GM23338 (cell line): ENCODE measurements at regions not wholly inside any gene's neighbourhood (a gene's known extent, or its start where the extent isn't known, plus 50 kb on each side); places are given as distances from the start of the nearest gene placed in this dataset.

Experiments
- ATAC-seq: fragments of 200-7000 bp; cut with Tn5 transposase; 3 replicates; pipeline ENCODE4 v1.9.1; 2020
- DNase-seq: peaks from one replicate; pipeline ENCODE4 v3.0.0-alpha.2; 2015; ENCODE audit warnings: low spot score
- H2AFZ ChIP-seq: fragments of 200-600 bp; sonication (generic); 2 replicates; pipeline ENCODE4 v1.8.0; 2016; ENCODE audit warnings: antibody characterized with exemption, mild to moderate bottlenecking, moderate library complexity
- H3F3A ChIP-seq: fragments of 200-600 bp; sonication (generic); replicated peaks from 2 replicates; pipeline ENCODE4 v1.8.0; 2017; ENCODE audit warnings: antibody characterized with exemption, mixed run types, low read depth
- H3K27ac ChIP-seq: fragments of 200-600 bp; sonication (generic); 2 replicates; pipeline ENCODE4 v1.6.1; 2016; ENCODE audit warnings: low read depth
- H3K27me3 ChIP-seq: fragments of 200-600 bp; sonication (generic); 2 replicates; pipeline ENCODE4 v1.8.0; 2016; ENCODE audit warnings: mild to moderate bottlenecking, mixed run types, moderate library complexity; ENCODE audit not compliant: insufficient read depth
- H3K36me3 ChIP-seq: fragments of 200-600 bp; sonication (generic); 2 replicates; pipeline ENCODE4 v1.8.0; 2016; ENCODE audit warnings: mild to moderate bottlenecking; ENCODE audit not compliant: insufficient read depth
- H3K4me1 ChIP-seq: fragments of 200-600 bp; sonication (generic); 2 replicates; pipeline ENCODE4 v1.8.0; 2016; ENCODE audit warnings: mild to moderate bottlenecking, moderate library complexity; ENCODE audit not compliant: insufficient read depth
- H3K4me2 ChIP-seq: fragments of 200-600 bp; sonication (generic); 2 replicates; pipeline ENCODE4 v1.7.1; 2017; ENCODE audit warnings: mixed run types
- H3K4me3 ChIP-seq: fragments of 200-600 bp; sonication (generic); 2 replicates; pipeline ENCODE4 v1.6.1; 2016; ENCODE audit warnings: mixed run types
- H3K79me2 ChIP-seq: fragments of 200-600 bp; sonication (generic); replicated peaks from 2 replicates; pipeline ENCODE4 v1.8.0; 2017; ENCODE audit warnings: mild to moderate bottlenecking; ENCODE audit not compliant: insufficient read depth
- H3K9me2 ChIP-seq: fragments of 200-600 bp; sonication (generic); 2 replicates; pipeline ENCODE4 v1.8.0; 2017; ENCODE audit not compliant: insufficient read depth
- H4K20me1 ChIP-seq: fragments of 200-600 bp; sonication (generic); replicated peaks from 2 replicates; pipeline ENCODE4 v1.8.0; 2017; ENCODE audit warnings: mild to moderate bottlenecking; ENCODE audit not compliant: insufficient read depth
- H3K27ac Mint-ChIP-seq: 2 replicates; pipeline ENCODE4 v1.8.0; 2020; ENCODE audit warnings: inconsistent platforms, mild to moderate bottlenecking, moderate library complexity, mixed read lengths
- H3K27me3 Mint-ChIP-seq: 3 replicates; pipeline ENCODE4 v1.8.0; 2022; ENCODE audit warnings: low read depth, mild to moderate bottlenecking, moderate library complexity, mixed read lengths, inconsistent platforms; ENCODE audit not compliant: insufficient read depth, poor library complexity
- H3K36me3 Mint-ChIP-seq: 3 replicates; pipeline ENCODE4 v1.8.0; 2021; ENCODE audit warnings: low read depth, mild to moderate bottlenecking, inconsistent platforms, moderate library complexity, mixed read lengths
- H3K4me1 Mint-ChIP-seq: 3 replicates; pipeline ENCODE4 v1.8.0; 2020; ENCODE audit warnings: mild to moderate bottlenecking, inconsistent platforms, mixed read lengths
- H3K4me3 Mint-ChIP-seq: 3 replicates; pipeline ENCODE4 v1.8.0; 2021; ENCODE audit warnings: moderate library complexity, mild to moderate bottlenecking, inconsistent platforms, mixed read lengths
- H3K9me3 Mint-ChIP-seq: 3 replicates; pipeline ENCODE4 v1.8.0; 2020; ENCODE audit warnings: moderate library complexity, mild to moderate bottlenecking, inconsistent platforms, mixed read lengths
- CREB1 ChIP-seq: fragments of 250-450 bp; sonication (Bioruptor Pico); IDR thresholded peaks from 2 replicates; pipeline ENCODE4 v1.5.0; 2020; ENCODE audit warnings: low read depth, mild to moderate bottlenecking, moderate library complexity
- EZH2 ChIP-seq: fragments of 200-600 bp; sonication (generic); IDR thresholded peaks from one replicate; pipeline ENCODE4 v1.8.0; 2017; ENCODE audit warnings: antibody characterized with exemption, mild to moderate bottlenecking, low read depth; ENCODE audit not compliant: unreplicated experiment
- EZH2phosphoT487 ChIP-seq: fragments of 200-600 bp; sonication (generic); IDR thresholded peaks from one replicate; pipeline ENCODE4 v1.8.1; 2018; ENCODE audit warnings: antibody characterized with exemption; ENCODE audit not compliant: unreplicated experiment
- JUNB ChIP-seq: IDR thresholded peaks from one replicate; pipeline ENCODE4 v1.6.1; 2016; ENCODE audit warnings: antibody characterized with exemption; ENCODE audit not compliant: unreplicated experiment
- NANOG ChIP-seq: IDR thresholded peaks from 2 replicates; pipeline ENCODE4 v1.6.1; 2016; ENCODE audit warnings: antibody characterized with exemption, borderline replicate concordance
- POLR2AphosphoS5 ChIP-seq: IDR thresholded peaks from 2 replicates; pipeline ENCODE4 v1.6.1; 2016; ENCODE audit warnings: antibody characterized with exemption, low read depth
- STAT1 ChIP-seq: IDR thresholded peaks from one replicate; pipeline ENCODE4 v1.6.1; 2016; ENCODE audit warnings: antibody characterized with exemption; ENCODE audit not compliant: unreplicated experiment
- ZNF114 ChIP-seq: fragments of 250-450 bp; sonication (Bioruptor Pico); IDR thresholded peaks from 2 replicates; pipeline ENCODE4 v1.5.0; 2020; ENCODE audit warnings: mild to moderate bottlenecking, moderate library complexity
- ZNF331 ChIP-seq: fragments of 250-450 bp; sonication (Bioruptor Pico); IDR thresholded peaks from 2 replicates; pipeline ENCODE4 v1.5.0; 2020; ENCODE audit warnings: low read depth, mild to moderate bottlenecking, moderate library complexity
- TF ChIP-seq, protein P1 (sequence below), 2 experiments: fragments of 200-600 bp in 1 of 2; sonication (generic) in 1 of 2; conservative IDR thresholded peaks; 2 replicates each; pipeline versions ENCODE4 v1.5.1 to v1.6.1; 2016 to 2017; ENCODE audit warnings: antibody characterized with exemption in 2 of 2, low read depth in 2 of 2, mild to moderate bottlenecking in 2 of 2, moderate library complexity in 1 of 2
- TF ChIP-seq, protein P2 (sequence below): IDR thresholded peaks from 2 replicates; pipeline ENCODE4 v1.6.1; 2016; ENCODE audit warnings: antibody characterized with exemption
- TF ChIP-seq, protein P3 (sequence below): fragments of 250-450 bp; sonication (Bioruptor Pico); IDR thresholded peaks from 2 replicates; pipeline ENCODE4 v1.5.0; 2020; ENCODE audit warnings: mild to moderate bottlenecking, moderate library complexity
- TF ChIP-seq, protein P4 (sequence below): IDR thresholded peaks from one replicate; pipeline ENCODE4 v1.6.1; 2018; ENCODE audit warnings: antibody characterized with exemption; ENCODE audit not compliant: unreplicated experiment

DNA sequence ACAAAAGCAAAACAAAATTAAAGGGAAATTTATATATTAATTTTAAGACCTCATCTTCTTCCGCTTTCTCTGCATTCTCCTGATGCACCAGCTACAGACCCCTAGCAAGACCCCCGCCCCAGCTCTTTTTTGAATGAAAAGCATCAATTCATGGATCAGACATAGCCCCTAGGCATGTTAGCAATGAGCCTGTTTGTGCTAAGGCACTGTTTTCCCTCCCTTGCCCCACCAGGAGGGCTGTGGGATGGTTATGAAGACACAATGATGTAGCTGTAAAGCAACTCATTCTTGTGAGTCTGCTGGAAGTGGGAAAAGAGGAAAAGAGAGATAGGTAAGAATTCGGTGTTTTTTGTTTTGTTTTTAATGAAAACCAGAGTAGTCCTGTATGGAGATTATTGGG is 88.5 kb upstream of the ZBTB18 start:
- Mint-ChIP-seq H3K9me3 (no peaks in the 10 kb centered on the region), H3K27ac (no peak overlapping the region), H3K4me1 (peaks cover 19% of the 10 kb centered on the region), H3K4me3 (no peak overlapping the region), H3K27me3 (no peaks in the 10 kb centered on the region), H3K36me3 (no peaks in the 10 kb centered on the region)
- H2AFZ ChIP-seq = no peak overlapping the region
- H3K4me2 ChIP-seq = no peak overlapping the region
- no peak overlapping the region for H3K4me3 ChIP-seq
- H3K9me2 ChIP-seq = no peaks in the 10 kb centered on the region
- peaks cover 8% of the 10 kb centered on the region; the same call in 1 of the 2 replicates for H3K4me1 ChIP-seq
- no peaks in the 10 kb centered on the region for H3K36me3 ChIP-seq
- H3F3A ChIP-seq = no peaks in the 10 kb centered on the region
- TF ChIP-seq, protein P1, sequence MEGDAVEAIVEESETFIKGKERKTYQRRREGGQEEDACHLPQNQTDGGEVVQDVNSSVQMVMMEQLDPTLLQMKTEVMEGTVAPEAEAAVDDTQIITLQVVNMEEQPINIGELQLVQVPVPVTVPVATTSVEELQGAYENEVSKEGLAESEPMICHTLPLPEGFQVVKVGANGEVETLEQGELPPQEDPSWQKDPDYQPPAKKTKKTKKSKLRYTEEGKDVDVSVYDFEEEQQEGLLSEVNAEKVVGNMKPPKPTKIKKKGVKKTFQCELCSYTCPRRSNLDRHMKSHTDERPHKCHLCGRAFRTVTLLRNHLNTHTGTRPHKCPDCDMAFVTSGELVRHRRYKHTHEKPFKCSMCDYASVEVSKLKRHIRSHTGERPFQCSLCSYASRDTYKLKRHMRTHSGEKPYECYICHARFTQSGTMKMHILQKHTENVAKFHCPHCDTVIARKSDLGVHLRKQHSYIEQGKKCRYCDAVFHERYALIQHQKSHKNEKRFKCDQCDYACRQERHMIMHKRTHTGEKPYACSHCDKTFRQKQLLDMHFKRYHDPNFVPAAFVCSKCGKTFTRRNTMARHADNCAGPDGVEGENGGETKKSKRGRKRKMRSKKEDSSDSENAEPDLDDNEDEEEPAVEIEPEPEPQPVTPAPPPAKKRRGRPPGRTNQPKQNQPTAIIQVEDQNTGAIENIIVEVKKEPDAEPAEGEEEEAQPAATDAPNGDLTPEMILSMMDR (conservative IDR thresholded peaks at IDR 0.05; ENCODE audit: low read depth in 2 of 2) = no peak
- TF ChIP-seq JUNB = no peak
- no peak for TF ChIP-seq CREB1 (CRISPR knock-in tag)
- TF ChIP-seq ZNF114 (CRISPR knock-in tag) = no peak
- TF ChIP-seq, protein P2, sequence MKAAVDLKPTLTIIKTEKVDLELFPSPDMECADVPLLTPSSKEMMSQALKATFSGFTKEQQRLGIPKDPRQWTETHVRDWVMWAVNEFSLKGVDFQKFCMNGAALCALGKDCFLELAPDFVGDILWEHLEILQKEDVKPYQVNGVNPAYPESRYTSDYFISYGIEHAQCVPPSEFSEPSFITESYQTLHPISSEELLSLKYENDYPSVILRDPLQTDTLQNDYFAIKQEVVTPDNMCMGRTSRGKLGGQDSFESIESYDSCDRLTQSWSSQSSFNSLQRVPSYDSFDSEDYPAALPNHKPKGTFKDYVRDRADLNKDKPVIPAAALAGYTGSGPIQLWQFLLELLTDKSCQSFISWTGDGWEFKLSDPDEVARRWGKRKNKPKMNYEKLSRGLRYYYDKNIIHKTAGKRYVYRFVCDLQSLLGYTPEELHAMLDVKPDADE = no peak
- TF ChIP-seq STAT1 = no peak
- no peak for TF ChIP-seq ZNF331 (CRISPR knock-in tag)
- TF ChIP-seq EZH2 = no peak
- TF ChIP-seq EZH2phosphoT487 = no peak
- TF ChIP-seq NANOG = no peak
- TF ChIP-seq, protein P3, sequence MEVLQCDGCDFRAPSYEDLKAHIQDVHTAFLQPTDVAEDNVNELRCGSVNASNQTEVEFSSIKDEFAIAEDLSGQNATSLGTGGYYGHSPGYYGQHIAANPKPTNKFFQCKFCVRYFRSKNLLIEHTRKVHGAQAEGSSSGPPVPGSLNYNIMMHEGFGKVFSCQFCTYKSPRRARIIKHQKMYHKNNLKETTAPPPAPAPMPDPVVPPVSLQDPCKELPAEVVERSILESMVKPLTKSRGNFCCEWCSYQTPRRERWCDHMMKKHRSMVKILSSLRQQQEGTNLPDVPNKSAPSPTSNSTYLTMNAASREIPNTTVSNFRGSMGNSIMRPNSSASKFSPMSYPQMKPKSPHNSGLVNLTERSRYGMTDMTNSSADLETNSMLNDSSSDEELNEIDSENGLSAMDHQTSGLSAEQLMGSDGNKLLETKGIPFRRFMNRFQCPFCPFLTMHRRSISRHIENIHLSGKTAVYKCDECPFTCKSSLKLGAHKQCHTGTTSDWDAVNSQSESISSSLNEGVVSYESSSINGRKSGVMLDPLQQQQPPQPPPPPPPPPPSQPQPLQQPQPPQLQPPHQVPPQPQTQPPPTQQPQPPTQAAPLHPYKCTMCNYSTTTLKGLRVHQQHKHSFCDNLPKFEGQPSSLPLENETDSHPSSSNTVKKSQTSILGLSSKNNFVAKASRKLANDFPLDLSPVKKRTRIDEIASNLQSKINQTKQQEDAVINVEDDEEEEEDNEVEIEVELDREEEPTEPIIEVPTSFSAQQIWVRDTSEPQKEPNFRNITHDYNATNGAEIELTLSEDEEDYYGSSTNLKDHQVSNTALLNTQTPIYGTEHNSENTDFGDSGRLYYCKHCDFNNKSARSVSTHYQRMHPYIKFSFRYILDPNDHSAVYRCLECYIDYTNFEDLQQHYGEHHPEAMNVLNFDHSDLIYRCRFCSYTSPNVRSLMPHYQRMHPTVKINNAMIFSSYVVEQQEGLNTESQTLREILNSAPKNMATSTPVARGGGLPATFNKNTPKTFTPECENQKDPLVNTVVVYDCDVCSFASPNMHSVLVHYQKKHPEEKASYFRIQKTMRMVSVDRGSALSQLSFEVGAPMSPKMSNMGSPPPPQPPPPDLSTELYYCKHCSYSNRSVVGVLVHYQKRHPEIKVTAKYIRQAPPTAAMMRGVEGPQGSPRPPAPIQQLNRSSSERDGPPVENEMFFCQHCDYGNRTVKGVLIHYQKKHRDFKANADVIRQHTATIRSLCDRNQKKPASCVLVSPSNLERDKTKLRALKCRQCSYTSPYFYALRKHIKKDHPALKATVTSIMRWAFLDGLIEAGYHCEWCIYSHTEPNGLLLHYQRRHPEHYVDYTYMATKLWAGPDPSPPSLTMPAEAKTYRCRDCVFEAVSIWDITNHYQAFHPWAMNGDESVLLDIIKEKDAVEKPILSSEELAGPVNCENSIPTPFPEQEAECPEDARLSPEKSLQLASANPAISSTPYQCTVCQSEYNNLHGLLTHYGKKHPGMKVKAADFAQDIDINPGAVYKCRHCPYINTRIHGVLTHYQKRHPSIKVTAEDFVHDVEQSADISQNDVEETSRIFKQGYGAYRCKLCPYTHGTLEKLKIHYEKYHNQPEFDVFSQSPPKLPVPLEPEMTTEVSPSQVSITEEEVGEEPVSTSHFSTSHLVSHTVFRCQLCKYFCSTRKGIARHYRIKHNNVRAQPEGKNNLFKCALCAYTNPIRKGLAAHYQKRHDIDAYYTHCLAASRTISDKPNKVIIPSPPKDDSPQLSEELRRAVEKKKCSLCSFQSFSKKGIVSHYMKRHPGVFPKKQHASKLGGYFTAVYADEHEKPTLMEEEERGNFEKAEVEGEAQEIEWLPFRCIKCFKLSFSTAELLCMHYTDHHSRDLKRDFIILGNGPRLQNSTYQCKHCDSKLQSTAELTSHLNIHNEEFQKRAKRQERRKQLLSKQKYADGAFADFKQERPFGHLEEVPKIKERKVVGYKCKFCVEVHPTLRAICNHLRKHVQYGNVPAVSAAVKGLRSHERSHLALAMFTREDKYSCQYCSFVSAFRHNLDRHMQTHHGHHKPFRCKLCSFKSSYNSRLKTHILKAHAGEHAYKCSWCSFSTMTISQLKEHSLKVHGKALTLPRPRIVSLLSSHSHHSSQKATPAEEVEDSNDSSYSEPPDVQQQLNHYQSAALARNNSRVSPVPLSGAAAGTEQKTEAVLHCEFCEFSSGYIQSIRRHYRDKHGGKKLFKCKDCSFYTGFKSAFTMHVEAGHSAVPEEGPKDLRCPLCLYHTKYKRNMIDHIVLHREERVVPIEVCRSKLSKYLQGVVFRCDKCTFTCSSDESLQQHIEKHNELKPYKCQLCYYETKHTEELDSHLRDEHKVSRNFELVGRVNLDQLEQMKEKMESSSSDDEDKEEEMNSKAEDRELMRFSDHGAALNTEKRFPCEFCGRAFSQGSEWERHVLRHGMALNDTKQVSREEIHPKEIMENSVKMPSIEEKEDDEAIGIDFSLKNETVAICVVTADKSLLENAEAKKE (CRISPR knock-in tag) = no peak
- no peak for TF ChIP-seq POLR2AphosphoS5
- TF ChIP-seq, protein P4, sequence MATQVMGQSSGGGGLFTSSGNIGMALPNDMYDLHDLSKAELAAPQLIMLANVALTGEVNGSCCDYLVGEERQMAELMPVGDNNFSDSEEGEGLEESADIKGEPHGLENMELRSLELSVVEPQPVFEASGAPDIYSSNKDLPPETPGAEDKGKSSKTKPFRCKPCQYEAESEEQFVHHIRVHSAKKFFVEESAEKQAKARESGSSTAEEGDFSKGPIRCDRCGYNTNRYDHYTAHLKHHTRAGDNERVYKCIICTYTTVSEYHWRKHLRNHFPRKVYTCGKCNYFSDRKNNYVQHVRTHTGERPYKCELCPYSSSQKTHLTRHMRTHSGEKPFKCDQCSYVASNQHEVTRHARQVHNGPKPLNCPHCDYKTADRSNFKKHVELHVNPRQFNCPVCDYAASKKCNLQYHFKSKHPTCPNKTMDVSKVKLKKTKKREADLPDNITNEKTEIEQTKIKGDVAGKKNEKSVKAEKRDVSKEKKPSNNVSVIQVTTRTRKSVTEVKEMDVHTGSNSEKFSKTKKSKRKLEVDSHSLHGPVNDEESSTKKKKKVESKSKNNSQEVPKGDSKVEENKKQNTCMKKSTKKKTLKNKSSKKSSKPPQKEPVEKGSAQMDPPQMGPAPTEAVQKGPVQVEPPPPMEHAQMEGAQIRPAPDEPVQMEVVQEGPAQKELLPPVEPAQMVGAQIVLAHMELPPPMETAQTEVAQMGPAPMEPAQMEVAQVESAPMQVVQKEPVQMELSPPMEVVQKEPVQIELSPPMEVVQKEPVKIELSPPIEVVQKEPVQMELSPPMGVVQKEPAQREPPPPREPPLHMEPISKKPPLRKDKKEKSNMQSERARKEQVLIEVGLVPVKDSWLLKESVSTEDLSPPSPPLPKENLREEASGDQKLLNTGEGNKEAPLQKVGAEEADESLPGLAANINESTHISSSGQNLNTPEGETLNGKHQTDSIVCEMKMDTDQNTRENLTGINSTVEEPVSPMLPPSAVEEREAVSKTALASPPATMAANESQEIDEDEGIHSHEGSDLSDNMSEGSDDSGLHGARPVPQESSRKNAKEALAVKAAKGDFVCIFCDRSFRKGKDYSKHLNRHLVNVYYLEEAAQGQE = no peak
- H3K79me2 ChIP-seq = no peaks in the 10 kb centered on the region
- DNase-seq = no peak
- no peak overlapping the region for H3K27ac ChIP-seq
- no peaks in the 10 kb centered on the region for H3K27me3 ChIP-seq
- peak; percentile 58; the same call in 2 of the 3 replicates for ATAC-seq
- H4K20me1 ChIP-seq = no peaks in the 10 kb centered on the region
